ENCODE measurements at regions not wholly inside any gene's neighbourhood (a gene's known extent, or its start where the extent isn't known, plus 50 kb on each side); places are given as distances from the start of the nearest gene placed in this dataset.

GRCh38 chr2:66111706-66112105 lies 323.2 kb upstream of the MEIS1 start:
- TF ChIP-seq CTCF (IDR thresholded peaks at IDR 0.05; ENCODE audit: borderline replicate concordance, extremely low read depth, low read length, poor library complexity, severe bottlenecking) (no peak), EZH2 (IDR thresholded peaks at IDR 0.05; ENCODE audit: borderline replicate concordance, low read depth, low read length, severe bottlenecking) (no peak)
